Gastroesophageal sphincter (tissue), 4 donors: ENCODE measurements at regions not wholly inside any gene's neighbourhood (a gene's known extent, or its start where the extent isn't known, plus 50 kb on each side); places are given as distances from the start of the nearest gene placed in this dataset.

ENCODE experiments used
- ATAC-seq: fragments of 150-250 bp; one replicate; pipeline ENCODE4 v1.9.1; 2016; ENCODE audit warnings: mild to moderate bottlenecking, moderate library complexity
- H3K27ac ChIP-seq, 4 donors: fragments of 200-600 bp; sonication (generic) in 3 of 4; 1 replicate in 3 of 4; 2 replicates in 1 of 4; pipeline ENCODE4 v1.5.1; 2016 to 2019
- H3K27me3 ChIP-seq: fragments of 200-600 bp; sonication (generic); one replicate; pipeline ENCODE4 v1.5.1; 2019
- H3K36me3 ChIP-seq, 2 donors: fragments of 200-600 bp; sonication (generic); one replicate each; pipeline ENCODE4 v1.5.1; 2019; ENCODE audit warnings: control low read depth in 1 of 2
- H3K4me1 ChIP-seq, 3 donors: fragments of 200-600 bp; sonication (generic); 1 replicate in 2 of 3; 2 replicates in 1 of 3; pipeline ENCODE4 v1.5.1; 2016 to 2019; ENCODE audit warnings: control low read depth in 2 of 3
- H3K4me3 ChIP-seq, 2 donors: fragments of 200-600 bp; sonication (generic); one replicate each; pipeline ENCODE4 v1.5.1; 2019; ENCODE audit warnings: mild to moderate bottlenecking in 1 of 2, moderate library complexity in 1 of 2
- H3K9me3 ChIP-seq, 3 donors: fragments of 200-600 bp; sonication (generic); one replicate each; pipeline ENCODE4 v1.5.1; 2017 to 2019; ENCODE audit warnings: control low read depth in 2 of 3
- EP300 ChIP-seq: sonication (generic); formaldehyde crosslinking; IDR thresholded peaks from one replicate; pipeline ENCODE4 v1.6.1; 2017; ENCODE audit warnings: antibody characterized with exemption, mild to moderate bottlenecking
- POLR2A ChIP-seq, 2 donors: fragments of 450-650 bp; IDR thresholded peaks; one replicate each; pipeline ENCODE4 v1.6.1; 2017; ENCODE audit warnings: antibody characterized with exemption in 2 of 2, mild to moderate bottlenecking in 2 of 2, moderate library complexity in 1 of 2
- POLR2AphosphoS5 ChIP-seq: sonication (generic); formaldehyde crosslinking; IDR thresholded peaks from one replicate; pipeline ENCODE4 v1.6.1; 2017; ENCODE audit warnings: antibody characterized with exemption
- WGBS, 2 donors: methylation state at CpG; one replicate each; pipeline ENCODE4 v1.1.5; 2018; ENCODE audit warnings: low coverage in 1 of 2; 5-methylcytosine and 5-hydroxymethylcytosine counted together
- small RNA-seq, 4 donors: library from RNA; depleted of rRNA; stranded (forward); fragments of <200 nt; gene quantifications; one replicate each; pipeline ENCODE3, GENCODE V24; 2016
- TF ChIP-seq, protein P1 (sequence below), 4 experiments: fragments of 200-600 bp in 2 of 4; fragments of 450-650 bp in 2 of 4; sonication (generic) in 1 of 4; IDR thresholded peaks; one replicate each; pipeline ENCODE4 v1.5.1; 2017 to 2019; ENCODE audit warnings: antibody characterized with exemption in 4 of 4, mild to moderate bottlenecking in 2 of 4, moderate library complexity in 2 of 4

DNA sequence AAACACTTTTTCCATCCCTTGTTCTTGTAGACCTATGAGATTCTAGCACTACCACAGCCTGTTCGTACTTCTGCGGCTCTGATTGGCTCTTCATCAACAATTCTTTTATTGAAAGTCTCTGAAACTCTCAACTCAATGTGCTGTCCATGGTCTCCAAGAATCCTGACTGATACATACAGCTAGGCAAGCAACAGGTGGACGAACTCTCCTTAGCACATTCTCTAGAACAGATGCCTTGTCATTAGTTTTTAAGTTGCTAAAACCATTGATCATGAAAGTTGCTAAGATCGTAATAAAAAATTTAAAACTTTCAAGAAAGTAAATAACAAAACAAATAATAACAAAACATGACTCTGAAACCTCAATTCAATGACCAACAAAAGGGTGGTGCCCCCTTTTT is 210.5 kb downstream of the EPHA4 start:
- Histone ChIP-seq H3K27me3 (no peaks in the 10 kb centered on the region), H3K4me1 (no peaks in the 10 kb centered on the region), H3K36me3 (no peaks in the 10 kb centered on the region), H3K4me3 (no peak overlapping the region), H3K9me3 (no peaks in the 10 kb centered on the region), H3K27ac (no peak overlapping the region)
- no peak for ATAC-seq
- 91 to 95% methylated on average over 3 to 4 of the region's 4 CpGs for WGBS, 2 donors
- TF ChIP-seq EP300 (no peak), POLR2A (IDR thresholded peaks at IDR 0.05) (no peak), POLR2AphosphoS5 (no peak)
- TF ChIP-seq, protein P1, sequence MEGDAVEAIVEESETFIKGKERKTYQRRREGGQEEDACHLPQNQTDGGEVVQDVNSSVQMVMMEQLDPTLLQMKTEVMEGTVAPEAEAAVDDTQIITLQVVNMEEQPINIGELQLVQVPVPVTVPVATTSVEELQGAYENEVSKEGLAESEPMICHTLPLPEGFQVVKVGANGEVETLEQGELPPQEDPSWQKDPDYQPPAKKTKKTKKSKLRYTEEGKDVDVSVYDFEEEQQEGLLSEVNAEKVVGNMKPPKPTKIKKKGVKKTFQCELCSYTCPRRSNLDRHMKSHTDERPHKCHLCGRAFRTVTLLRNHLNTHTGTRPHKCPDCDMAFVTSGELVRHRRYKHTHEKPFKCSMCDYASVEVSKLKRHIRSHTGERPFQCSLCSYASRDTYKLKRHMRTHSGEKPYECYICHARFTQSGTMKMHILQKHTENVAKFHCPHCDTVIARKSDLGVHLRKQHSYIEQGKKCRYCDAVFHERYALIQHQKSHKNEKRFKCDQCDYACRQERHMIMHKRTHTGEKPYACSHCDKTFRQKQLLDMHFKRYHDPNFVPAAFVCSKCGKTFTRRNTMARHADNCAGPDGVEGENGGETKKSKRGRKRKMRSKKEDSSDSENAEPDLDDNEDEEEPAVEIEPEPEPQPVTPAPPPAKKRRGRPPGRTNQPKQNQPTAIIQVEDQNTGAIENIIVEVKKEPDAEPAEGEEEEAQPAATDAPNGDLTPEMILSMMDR (IDR thresholded peaks at IDR 0.05) = no peak

DNA sequence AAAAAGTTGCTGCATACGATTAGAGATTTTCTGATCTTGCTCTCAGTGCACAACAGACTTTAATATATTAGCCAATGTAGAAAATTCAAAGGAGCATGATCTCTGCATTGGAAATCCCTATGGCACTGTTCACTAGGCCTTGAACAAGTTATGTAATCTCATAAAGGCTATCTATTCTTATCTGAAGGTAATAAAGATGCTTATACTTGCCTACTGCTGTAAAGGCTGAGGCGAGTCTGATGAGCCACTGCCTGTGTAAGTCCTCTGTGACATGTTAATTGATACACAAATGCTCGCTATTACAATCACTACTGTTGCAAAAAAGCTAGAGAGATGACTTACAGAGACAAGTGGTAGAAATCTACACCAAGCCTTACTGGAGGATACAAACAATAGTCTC is 207.4 kb downstream of the EPHA4 start:
- Histone ChIP-seq H3K4me1 (no peaks in the 10 kb centered on the region), H3K27me3 (no peaks in the 10 kb centered on the region), H3K27ac (no peak overlapping the region), H3K9me3 (no peaks in the 10 kb centered on the region), H3K4me3 (no peak overlapping the region), H3K36me3 (no peaks in the 10 kb centered on the region)
- TF ChIP-seq POLR2A (IDR thresholded peaks at IDR 0.05) = no peak
- no peak for TF ChIP-seq EP300
- TF ChIP-seq, protein P1 (IDR thresholded peaks at IDR 0.05) = no peak
- no peak for TF ChIP-seq POLR2AphosphoS5
- no peak for ATAC-seq
- 82 to 88% methylated on average over 3 of the region's 3 CpGs for WGBS, 2 donors

Small RNAs in the stretch of these regions (small RNA-seq; reads per million reads assigned to genes)
- 0 reads per million in 4 donors for gene AC011233.1
- gene MIR4268 = 0 reads per million in 4 donors
